ENCODE measurements at regions not wholly inside any gene's neighbourhood (a gene's known extent, or its start where the extent isn't known, plus 50 kb on each side); places are given as distances from the start of the nearest gene placed in this dataset.
"Not testable (repeated sequence)": the region's sequence is repeated elsewhere in the genome, so short reads cannot be mapped to it uniquely, and the experiment has no call there.

DNA sequence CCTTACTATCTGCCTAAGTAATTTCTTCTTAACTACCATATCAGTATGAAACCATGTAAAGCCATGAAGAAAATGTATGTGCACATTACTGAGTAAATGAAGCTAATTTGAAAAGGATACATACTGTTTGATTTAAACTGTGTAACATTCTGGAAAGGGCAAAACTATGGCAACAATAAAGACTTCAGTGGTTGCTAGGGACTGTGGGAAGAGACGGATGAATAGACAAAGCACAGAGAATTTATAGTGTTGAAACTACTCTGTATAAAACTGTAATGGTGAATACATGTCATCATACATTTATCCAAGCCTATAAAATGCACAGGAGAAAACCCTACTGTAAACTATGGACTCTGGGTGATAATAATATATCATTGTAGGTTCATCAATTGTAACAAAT lies 1103.7 kb upstream of the EPHA6 start:
- no peak for DNase-seq

DNA sequence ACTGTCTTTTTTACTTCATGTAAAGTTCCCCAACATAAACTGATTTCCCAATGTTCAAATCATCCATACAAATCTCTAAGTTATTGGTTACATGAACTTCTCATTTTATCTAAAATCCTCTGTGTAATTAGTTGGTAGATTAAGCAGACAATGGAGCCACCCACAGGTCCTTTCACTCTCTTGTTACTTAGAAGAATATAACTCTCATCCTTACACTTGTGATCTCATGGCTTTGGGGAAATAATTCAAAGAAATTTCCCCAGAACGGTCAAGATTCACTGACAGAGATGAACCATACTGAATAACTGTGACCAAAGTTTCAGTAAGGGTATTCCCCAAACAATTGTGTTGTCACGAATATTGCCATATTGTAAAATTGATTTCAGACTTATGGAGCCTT lies 1102.6 kb upstream of the EPHA6 start:
- no peak for DNase-seq

DNA sequence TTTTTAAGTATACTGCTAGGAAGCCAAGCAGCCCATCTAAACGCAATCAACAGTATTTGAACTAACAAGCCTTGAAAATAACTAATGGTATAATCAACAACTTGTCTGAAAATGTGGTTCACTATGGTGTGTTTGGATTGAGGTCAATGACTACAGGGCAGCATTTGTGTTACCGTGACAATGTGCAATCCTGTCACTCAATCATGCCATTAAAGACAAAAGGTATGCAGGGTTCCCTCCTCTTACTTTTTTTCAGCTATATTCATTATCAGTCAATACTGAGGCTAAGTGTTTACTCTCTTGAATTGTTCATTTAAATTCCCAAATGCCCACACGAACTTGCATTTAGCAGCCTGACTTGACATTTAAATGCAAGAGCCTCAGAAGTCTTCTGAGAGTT lies 1099.3 kb upstream of the EPHA6 start:
- DNase-seq: no peak

DNA sequence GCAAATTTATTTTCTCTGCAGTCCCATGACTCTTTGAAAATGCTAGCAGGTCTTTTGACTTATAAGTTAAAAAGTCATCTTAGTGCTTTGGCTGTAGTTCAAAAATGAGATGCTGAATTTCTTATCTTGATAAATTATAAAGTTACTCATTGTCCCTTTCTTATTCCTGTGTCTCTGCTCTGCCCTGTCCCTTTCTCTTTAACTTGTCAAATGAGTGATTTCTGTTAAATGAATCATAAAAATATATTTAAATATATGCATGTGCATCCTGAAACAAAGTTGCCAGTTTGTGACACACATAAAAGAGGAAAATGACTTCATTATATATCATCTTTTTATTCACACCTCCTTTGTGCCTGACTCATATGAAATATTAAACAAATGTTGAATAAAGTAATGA lies 1097.3 kb upstream of the EPHA6 start:
- no peak for DNase-seq

DNA sequence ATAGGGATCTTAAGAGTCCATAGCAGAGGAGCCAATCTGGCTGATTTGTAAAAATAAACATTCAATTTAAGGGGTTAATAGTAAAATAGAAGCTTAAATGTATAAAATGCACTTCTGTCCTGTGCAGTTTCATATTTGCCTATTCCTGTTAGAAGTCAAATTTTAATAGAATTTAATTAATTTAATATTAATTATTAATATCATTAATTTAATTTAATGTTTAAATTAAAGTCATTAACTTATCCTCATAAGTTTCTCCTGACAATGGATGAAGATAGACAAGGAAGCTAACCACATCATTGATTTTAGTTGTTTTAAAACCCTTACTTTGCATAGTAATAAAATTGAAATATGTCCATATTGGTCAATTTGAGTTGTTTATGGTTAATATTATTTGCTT lies 1096.2 kb upstream of the EPHA6 start:
- no peak for DNase-seq

DNA sequence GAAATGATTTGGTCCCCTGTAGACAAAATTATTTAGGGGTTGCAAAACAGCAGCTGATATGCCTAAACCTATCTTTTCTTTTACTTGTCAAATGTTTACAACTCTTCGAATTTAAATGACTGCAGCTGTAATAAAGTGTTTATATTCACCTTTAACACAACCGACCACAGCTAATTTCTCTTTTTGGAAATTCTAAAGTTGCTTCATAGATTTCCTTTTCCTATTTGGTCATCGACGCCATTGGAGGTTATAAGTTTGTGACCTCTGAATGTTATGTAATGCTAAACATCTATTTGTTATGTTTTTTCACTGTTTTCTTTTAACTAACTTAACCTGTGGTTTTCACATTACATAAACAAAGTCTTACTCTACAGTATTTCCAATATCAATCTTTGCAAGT lies 1094.9 kb upstream of the EPHA6 start:
- no peak for DNase-seq

DNA sequence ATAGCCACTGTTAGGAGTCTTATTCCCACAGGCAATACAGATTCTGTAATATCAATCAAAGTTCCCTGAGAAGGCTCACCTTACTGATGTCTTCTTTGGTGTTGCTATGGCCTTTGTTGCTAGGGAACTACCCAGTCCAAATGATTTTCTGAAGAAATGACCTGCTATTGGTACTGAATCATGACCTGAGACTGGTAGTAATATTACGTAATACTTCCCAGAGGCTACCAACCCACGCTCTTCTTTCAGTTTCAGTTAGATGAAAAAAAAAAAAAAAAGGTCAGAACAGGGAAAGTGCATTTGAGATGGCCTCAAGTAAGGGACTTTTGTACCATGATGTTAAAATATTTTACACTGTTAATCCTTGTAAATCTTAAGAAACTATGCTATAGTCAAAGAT lies 1092.5 kb upstream of the EPHA6 start:
- no peak for DNase-seq

DNA sequence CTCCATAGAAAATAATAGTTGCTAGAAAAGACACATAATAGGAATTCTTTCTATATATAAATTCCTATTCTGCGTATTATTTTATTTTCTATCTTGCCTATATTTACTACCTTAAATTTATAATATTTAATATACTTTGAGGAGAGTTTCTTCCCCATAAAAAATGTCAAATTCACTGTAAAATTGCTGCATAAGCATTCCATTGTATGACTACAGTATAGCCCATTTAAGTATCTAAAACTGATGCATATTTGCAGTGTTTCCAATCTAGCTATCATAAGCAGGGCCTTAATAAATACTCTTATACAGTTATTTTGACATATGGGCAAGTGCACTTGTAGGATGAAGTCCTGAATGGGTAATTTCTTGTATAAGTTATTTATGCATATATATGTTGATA lies 1088.6 kb upstream of the EPHA6 start:
- DNase-seq: no peak

DNA sequence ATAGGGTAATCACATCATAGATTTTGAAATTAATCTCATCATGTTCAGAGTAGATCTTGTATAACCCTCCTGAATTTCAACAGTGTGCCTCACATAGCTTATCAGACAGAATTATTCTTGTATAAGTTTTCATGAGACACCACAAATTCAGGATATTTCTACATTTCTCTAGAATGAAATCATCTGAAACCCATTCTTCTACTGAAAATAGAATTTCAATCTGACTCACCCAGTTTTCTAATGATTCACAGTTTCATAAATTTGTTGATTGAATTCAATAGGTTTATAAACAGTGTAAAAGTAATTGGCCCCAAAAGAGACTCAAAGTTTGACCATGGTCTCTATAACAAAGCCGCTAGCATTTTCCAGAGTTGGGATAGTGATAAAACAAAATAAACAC lies 1082.6 kb upstream of the EPHA6 start:
- DNase-seq: no peak

DNA sequence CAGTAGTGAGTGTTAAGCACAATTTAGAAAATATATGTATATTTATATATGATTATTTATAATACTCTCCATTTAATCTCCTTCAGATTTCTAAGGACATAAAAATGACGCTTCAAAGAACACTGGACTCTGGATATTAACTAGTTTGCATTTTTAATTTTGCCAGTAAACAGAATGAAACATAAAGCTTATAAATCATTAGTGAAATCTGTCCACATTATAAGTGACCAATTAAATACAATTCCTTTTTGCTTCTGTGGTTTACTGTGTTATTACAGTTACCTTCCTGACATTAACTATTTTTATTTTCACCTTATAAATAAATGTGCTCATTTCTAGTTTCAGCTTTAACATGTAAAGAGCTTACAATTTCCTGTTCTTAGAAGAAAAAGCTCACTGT lies 1081.1 kb upstream of the EPHA6 start:
- DNase-seq: no peak

DNA sequence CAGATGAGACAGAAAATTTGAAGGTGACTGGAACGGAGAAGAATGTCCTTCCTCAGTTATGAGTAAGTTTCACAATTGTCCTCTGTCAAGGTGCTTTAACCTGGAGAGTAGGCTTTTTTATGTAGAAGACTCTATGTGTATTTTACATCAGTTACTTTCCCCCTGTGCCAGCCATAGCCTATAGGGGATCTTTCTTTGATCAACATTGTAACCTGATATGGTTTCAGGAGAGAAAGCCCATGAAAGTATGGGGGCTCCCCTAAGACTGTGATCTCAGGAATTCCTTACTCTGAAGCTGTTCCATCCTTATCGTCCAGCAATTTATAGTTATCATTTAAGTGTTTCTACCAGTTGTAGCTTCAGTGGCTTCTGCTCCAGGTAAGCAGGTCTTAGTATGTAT lies 1076.3 kb upstream of the EPHA6 start:
- no peak for DNase-seq

DNA sequence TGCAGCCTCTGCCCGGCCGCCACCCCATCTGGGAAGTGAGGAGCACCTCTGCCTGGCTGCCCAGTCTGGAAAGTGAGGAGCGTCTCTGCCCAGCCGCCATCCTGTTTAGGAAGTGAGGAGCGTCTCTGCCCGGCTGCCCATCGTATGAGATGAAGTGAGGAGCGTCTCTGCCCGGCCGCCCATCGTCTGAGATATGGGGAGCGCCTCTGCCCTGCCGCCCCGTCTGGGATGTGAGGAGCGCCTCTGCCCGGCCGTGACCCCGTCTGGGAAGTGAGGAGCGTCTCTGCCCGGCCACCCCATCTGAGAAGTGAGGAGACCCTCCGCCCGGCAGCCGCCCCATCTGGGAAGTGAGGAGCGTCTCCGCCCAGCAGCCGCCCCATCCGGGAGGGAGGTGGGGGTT lies 1069.5 kb upstream of the EPHA6 start:
- DNase-seq: not testable (repeated sequence)

DNA sequence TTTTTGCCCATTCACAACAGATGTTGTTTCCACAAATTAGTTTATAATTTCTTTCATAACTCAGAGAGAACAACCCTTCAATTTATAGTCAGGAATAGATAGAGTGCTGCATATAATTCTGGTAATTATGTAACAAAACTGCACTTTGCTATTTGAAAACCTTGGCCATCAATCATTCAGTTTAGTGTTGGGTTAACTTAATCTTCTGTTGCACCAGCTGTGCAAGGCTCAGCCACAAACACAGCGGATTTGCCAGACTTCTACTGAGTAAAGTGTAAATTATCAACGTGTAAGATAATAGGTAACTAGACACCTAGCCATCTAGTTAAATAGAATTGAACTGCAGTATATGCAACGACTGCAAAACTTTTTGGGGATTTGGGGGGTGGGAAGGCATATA lies 1064.3 kb upstream of the EPHA6 start:
- DNase-seq: no peak

DNA sequence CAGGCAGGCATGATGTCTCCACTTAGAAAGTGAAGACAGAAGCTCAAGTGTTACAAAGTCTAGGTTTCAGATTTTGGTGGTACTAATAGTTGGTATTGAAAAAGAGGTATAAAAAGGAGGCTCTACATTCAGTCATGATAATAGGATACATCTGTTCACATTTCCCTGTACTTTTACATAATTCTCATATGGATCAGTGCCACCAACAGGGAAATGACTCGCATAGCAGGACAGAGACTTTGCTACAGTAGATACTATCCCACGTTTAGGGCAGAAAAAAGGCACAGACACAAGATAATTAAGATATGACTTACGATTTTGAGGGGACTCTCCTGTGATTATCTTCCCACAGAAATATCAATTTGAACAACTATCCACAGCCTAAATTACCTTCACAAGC lies 1062.9 kb upstream of the EPHA6 start:
- no peak for DNase-seq

DNA sequence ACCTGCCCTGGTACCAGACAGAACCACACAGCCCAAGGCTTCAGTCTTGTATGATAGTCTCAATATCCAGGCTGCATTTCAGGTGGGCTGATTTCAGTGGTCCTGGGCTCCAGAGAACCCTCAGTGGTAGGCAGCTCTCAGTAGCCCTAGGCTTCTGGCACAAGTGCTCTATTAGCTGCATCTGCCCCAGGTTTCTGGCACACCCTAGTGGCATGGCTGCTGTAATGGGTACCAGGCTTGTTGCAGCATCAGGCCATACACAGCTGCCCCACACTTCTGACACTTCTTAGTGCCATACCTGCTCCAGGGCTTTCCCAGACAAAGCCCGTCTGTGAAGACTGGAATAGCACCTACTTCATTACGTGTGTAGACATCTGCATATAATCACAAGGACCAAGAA lies 1062.2 kb upstream of the EPHA6 start:
- DNase-seq: no peak

DNA sequence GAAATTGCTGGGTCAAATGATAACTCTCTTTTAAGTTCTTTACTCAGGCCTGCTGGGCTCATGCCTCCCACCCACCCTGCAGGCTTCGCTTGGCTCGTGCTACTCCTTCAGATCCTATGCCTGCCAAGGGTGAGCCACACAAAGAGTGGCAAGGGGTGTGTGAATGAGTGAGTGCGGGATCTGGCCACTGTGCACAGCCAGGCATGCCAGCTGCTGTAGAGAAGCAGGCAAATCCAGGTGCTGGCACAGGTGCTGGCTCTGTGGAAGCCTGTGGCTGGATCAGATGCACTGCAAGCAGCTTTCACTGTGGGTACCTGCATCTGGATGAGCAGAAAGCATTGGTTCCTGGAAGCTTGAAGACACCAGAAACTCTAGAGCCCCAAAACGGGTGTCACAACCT lies 1055.7 kb upstream of the EPHA6 start:
- DNase-seq: no peak

DNA sequence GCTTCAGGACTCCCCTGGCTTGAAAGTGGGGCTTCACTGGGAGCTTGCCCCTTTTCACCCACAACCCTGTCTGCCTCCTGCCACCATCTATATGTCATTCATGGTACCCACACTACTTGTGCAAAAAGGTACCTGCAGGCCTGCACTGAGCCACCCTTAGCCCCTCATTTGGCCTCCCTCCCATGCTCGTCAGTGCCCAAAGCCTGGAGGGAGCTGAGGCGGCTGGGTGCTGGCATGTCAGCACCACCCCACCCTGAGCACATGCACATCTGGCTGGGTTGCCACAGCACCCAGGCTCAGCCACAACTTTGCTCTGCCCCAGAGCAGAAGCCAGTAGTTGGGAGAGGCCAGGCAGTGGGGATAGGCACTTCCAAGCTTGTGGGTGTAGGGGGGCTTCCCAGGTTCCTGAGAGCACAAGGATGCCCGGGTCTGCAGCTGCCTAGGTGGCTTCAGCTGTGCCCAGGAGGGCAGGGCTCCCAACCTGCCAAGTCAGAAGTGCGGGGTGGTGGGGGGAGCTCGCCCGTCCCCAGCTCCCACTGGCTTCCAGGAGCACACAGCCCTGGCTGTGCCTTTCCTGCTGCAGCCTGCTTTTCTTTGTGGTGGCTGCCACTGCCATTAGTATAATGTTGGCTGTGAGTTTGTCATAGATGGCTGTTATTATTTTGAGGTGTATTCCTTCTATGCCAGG lies 1054.6 kb upstream of the EPHA6 start:
- DNase-seq: no peak

DNA sequence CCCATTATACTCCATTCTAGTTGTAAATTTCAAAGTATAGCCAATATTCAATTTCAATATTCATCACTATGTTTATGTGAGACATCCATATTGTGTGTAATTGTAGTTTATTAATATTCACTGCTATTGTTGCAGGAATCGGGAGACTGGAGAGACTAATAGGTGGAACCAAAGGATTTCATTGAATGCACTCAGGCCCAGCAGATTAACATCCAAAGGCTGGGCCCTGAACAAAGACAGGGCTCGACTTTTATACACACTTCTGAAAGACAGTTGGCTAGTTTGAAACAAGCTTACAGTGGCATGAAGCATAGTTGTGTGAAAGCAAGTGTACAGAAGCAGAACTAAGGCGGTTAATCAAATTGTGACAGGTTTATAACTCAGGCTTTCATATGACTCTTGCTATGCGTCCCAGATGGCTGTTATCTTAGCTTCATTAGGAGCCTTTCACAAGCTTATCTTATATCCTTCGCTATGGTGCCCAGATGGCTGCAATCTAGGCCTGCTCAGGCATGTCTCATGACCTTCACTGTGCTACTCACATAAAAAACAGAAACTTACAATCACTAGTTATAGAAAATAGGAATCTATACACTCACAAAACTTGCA lies 1038.8 kb upstream of the EPHA6 start:
- no peak for DNase-seq

DNA sequence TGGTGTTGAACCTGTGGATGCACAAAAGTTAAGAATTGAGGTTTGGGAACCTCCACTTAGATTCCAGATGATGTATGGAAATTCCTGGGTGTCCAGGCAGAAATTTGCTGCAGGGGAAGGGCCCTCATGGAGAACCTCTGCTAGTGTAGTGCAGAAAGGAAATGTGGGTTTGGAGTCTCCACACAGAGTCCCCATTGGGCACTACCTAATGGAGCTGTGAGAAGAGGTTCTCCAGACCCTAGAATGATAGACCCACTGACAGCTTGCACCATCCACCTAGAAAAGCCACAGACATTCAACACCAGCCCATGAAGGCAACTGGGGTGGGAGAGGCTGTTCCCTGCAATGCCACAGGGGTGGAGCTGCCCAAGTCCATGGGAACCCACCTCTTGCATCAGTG lies 1032.8 kb upstream of the EPHA6 start:
- DNase-seq: no peak

DNA sequence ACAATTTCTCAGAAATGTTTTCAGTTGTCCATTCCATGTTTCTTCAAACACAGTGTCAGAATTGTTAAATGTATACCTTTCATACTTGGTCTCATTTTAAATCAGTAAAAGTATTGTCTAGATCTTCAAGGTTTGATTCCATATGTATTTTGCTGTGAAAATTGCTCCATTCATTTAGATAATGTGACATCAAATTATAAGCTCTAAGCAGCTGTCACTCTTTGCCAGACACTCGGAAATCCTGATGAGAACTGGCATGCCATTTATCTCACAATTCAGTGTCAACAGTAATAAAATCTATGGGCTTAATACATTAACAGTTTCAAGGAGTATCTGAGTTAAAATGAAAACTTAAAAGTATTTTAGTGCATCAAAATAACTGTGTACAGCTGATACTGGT lies 1025.3 kb upstream of the EPHA6 start:
- DNase-seq: no peak

DNA sequence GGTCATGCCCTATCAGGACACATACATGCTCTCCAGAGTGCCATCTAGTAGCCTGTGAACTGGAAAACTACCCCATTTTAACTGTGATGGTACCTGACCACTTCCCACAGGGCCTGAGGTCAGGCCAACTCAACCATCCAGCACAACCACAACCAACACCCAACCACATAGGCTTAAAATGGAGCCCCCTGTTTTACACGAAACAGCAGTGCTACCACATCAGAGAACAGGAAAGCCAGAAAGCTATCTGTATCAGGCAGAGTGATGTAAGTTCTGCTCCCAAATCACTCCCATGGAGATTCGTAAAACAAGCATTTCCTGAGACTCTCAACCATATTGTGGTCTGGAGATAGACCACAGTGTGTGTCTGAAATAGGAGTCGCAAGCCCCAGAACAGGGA lies 1017.3 kb upstream of the EPHA6 start:
- DNase-seq: no peak

DNA sequence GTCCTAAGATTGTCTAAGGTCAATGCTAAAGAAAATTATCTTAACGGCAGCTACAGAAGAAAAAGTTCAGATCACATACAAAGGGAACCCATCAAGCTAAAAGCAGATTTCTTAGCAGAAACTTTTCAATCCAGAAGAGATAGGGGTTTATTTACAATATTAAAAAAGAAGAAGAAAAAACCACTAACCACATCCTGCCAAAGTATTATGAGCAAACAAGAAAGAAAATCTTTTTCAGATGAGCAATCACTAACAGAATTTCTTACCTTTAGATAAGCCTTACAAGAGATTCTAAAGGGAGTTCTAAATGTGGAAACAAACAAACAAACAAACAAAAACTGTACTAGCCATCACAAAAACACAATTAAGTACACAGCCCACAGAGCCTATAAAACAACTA lies 1015.8 kb upstream of the EPHA6 start:
- no peak for DNase-seq

DNA sequence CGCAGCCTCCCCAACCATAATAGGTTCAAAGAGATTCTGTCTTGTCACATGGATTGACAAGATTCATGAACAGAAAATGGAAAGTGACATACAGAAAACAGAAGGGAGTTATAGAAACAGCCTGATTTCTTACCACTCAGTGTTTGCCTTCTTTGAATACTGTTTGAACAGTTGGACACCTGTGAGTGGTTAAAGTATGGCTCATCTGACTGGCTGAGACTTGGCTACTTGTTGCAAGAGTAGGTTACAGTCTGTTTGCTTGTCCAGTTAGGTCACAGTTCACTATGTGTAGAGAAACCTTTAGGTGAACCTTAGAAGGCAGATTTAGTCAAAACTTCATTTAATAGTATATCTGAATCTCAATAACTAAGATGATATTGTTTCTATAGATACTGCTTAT lies 1003.9 kb upstream of the EPHA6 start:
- no peak for DNase-seq

DNA sequence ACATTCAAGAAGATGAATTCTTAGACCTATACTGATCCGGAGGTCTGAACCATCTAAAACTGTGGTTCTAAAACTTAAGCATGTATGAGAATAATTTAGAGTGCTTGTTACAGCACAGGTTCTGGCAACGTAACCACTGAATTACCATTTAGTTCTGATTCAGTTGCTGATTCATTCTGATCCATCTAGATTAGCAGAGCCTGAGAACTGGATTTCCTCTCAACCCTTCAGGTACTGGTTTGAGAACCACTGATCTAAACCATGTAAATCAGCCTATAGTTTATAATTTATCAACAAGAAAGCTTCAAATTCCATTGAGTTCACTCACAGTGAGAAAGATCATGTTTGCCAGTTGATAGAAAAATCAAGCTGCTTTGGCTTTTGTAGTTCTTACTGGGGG lies 1001.1 kb upstream of the EPHA6 start:
- DNase-seq: no peak

DNA sequence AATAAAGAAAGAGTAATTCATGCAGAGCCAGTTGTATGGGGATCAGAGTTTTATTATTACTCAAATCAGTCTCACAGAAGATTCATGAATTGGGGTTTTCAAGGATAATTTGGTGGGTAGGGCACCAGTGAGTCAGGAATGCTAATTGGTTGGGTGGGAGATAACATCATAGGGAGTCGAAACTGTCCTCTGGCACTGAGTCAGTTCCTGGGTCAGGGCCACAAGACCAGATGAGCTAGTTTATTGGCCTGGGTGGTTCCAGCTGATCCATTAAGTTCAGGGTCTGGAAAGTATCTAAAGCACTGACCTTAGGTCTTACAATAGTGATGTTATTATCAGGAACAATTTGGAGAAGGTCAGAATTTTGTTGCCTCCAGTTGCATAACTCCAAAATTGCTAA lies 998.6 kb upstream of the EPHA6 start:
- DNase-seq: no peak
